GM19372 (cell line): ENCODE measurements at regions not wholly inside any gene's neighbourhood (a gene's known extent, or its start where the extent isn't known, plus 50 kb on each side); places are given as distances from the start of the nearest gene placed in this dataset.
"Not testable (repeated sequence)": the region's sequence is repeated elsewhere in the genome, so short reads cannot be mapped to it uniquely, and the experiment has no call there.

Experiments
- ATAC-seq: cut with Tn5 transposase; IDR thresholded peaks from one replicate; pipeline ENCODE4 v1.9.1; 2021; ENCODE audit warnings: mild to moderate bottlenecking, low read depth, moderate library complexity; ENCODE audit not compliant: unreplicated experiment

GRCh38 chr14:82755476-82755875 is 1221.8 kb upstream of the SEL1L start:
- ATAC-seq, result no peak

GRCh38 chr14:82755923-82756322 is 1222.3 kb upstream of the SEL1L start:
- ATAC-seq, result no peak

GRCh38 chr14:82757776-82758175 is 1224.1 kb upstream of the SEL1L start:
- ATAC-seq, result no peak

- ATAC-seq, result no peak
These were observed 1226.0 kb upstream of the SEL1L start for GRCh38 chr14:82759656-82760055.

GRCh38 chr14:82766123-82766522 is 1232.5 kb upstream of the SEL1L start:
- ATAC-seq, result no peak

- no peak for ATAC-seq
These were observed 1233.3 kb upstream of the SEL1L start for GRCh38 chr14:82766996-82767395.

GRCh38 chr14:82776958-82777357 is 1243.3 kb upstream of the SEL1L start:
- no peak for ATAC-seq

- ATAC-seq, result no peak
These were observed 1244.4 kb upstream of the SEL1L start for GRCh38 chr14:82778008-82778590.

- ATAC-seq, result no peak
These were observed 1244.9 kb upstream of the SEL1L start for GRCh38 chr14:82778601-82779000.

GRCh38 chr14:82779301-82779700 is 1245.6 kb upstream of the SEL1L start:
- ATAC-seq, result no peak

GRCh38 chr14:82785756-82786482 is 1252.3 kb upstream of the SEL1L start:
- no peak for ATAC-seq

- no peak for ATAC-seq
These were observed 1252.8 kb upstream of the SEL1L start for GRCh38 chr14:82786483-82786880.

GRCh38 chr14:82796086-82796485 is 1262.4 kb upstream of the SEL1L start:
- no peak for ATAC-seq

- no peak for ATAC-seq
These were observed 1264.6 kb upstream of the SEL1L start for GRCh38 chr14:82798276-82798675.

GRCh38 chr14:82805892-82806825 is 1272.5 kb upstream of the SEL1L start:
- no peak for ATAC-seq

- ATAC-seq, result no peak
These were observed 1277.6 kb upstream of the SEL1L start for GRCh38 chr14:82811246-82811645.

- not testable (repeated sequence) for ATAC-seq
These were observed 1280.7 kb upstream of the SEL1L start for GRCh38 chr14:82814339-82814738.

- no peak for ATAC-seq
These were observed 1296.9 kb upstream of the SEL1L start for GRCh38 chr14:82830596-82830995.

- no peak for ATAC-seq
These were observed 1302.8 kb upstream of the SEL1L start for GRCh38 chr14:82836256-82836950.

GRCh38 chr14:82837611-82838140 is 1304.0 kb upstream of the SEL1L start:
- ATAC-seq, result no peak
